ENCODE measurements at regions not wholly inside any gene's neighbourhood (a gene's known extent, or its start where the extent isn't known, plus 50 kb on each side); places are given as distances from the start of the nearest gene placed in this dataset.

- TF ChIP-seq TAF1 (IDR thresholded peaks at IDR 0.05; ENCODE audit: low read depth) (no peak), REST (IDR thresholded peaks at IDR 0.05; ENCODE audit: low read depth) (no peak), ZBTB7A (IDR thresholded peaks at IDR 0.05; ENCODE audit: low read depth) (no peak), MAX (IDR thresholded peaks at IDR 0.05) (no peak), USF1 (IDR thresholded peaks at IDR 0.05) (no peak), EP300 (IDR thresholded peaks at IDR 0.05; ENCODE audit: borderline replicate concordance) (no peak), FOXM1 (IDR thresholded peaks at IDR 0.05; ENCODE audit: borderline replicate concordance, low read depth) (no peak), YY1 (IDR thresholded peaks at IDR 0.05; ENCODE audit: low read depth) (no peak), NFIC (IDR thresholded peaks at IDR 0.05) (no peak), CREB1 (IDR thresholded peaks at IDR 0.05; ENCODE audit: low read depth) (no peak), TEAD4 (IDR thresholded peaks at IDR 0.05) (no peak), TCF12 (IDR thresholded peaks at IDR 0.05; ENCODE audit: low read depth) (no peak), RAD21 (IDR thresholded peaks at IDR 0.05; ENCODE audit: low read depth) (no peak)
Measured at GRCh38 chr6:74549746-74550145, 656.1 kb downstream of the COL12A1 start.

- no peak for TF ChIP-seq FOXM1 (IDR thresholded peaks at IDR 0.05; ENCODE audit: borderline replicate concordance, low read depth)
- TF ChIP-seq NFIC (IDR thresholded peaks at IDR 0.05): no peak
Measured at GRCh38 chr6:74534465-74535211, 671.2 kb downstream of the COL12A1 start.

GRCh38 chr6:74519163-74519562 is 686.7 kb downstream of the COL12A1 start:
- TF ChIP-seq RAD21 (IDR thresholded peaks at IDR 0.05; ENCODE audit: low read depth): no peak

- TF ChIP-seq TAF1 (IDR thresholded peaks at IDR 0.05; ENCODE audit: low read depth) (no peak), YY1 (IDR thresholded peaks at IDR 0.05; ENCODE audit: low read depth) (no peak), MAX (IDR thresholded peaks at IDR 0.05) (no peak), TCF12 (IDR thresholded peaks at IDR 0.05; ENCODE audit: low read depth) (no peak), FOXM1 (IDR thresholded peaks at IDR 0.05; ENCODE audit: borderline replicate concordance, low read depth) (no peak), REST (IDR thresholded peaks at IDR 0.05; ENCODE audit: low read depth) (no peak), USF1 (IDR thresholded peaks at IDR 0.05) (no peak), RAD21 (IDR thresholded peaks at IDR 0.05; ENCODE audit: low read depth) (no peak), EGR1 (IDR thresholded peaks at IDR 0.05) (no peak)
Measured at GRCh38 chr6:74518035-74518434, 687.8 kb downstream of the COL12A1 start.

GRCh38 chr6:74510878-74511277 is 695.0 kb downstream of the COL12A1 start:
- TF ChIP-seq CREB1 (IDR thresholded peaks at IDR 0.05; ENCODE audit: low read depth) (no peak), REST (IDR thresholded peaks at IDR 0.05; ENCODE audit: low read depth) (no peak), EP300 (IDR thresholded peaks at IDR 0.05; ENCODE audit: borderline replicate concordance) (no peak), RAD21 (IDR thresholded peaks at IDR 0.05; ENCODE audit: low read depth) (no peak), NFIC (IDR thresholded peaks at IDR 0.05) (no peak), TAF1 (IDR thresholded peaks at IDR 0.05; ENCODE audit: low read depth) (no peak), USF1 (IDR thresholded peaks at IDR 0.05) (no peak), YY1 (IDR thresholded peaks at IDR 0.05; ENCODE audit: low read depth) (no peak)

Data from Ishikawa (cell line).